ENCODE measurements at regions not wholly inside any gene's neighbourhood (a gene's known extent, or its start where the extent isn't known, plus 50 kb on each side); places are given as distances from the start of the nearest gene placed in this dataset.
"Not testable (repeated sequence)": the region's sequence is repeated elsewhere in the genome, so short reads cannot be mapped to it uniquely, and the experiment has no call there.

GRCh38 chr9:129547063-129547462, 73.8 kb downstream of the C9orf50 start:
- FAIRE-seq: no peak
- no peak for DNase-seq (ENCODE audit: low spot score)

- FAIRE-seq; DNase-seq (ENCODE audit: low spot score): not testable (repeated sequence)
Observed at GRCh38 chr9:129545876-129546275, 75.0 kb downstream of the C9orf50 start.

- DNase-seq (ENCODE audit: low spot score): no peak
- FAIRE-seq: no peak
Observed at GRCh38 chr9:129544761-129545160, 76.1 kb downstream of the C9orf50 start.

- DNase-seq (ENCODE audit: low spot score): no peak
- FAIRE-seq: no peak
Observed at GRCh38 chr9:129542741-129543140, 78.2 kb downstream of the C9orf50 start.

GRCh38 chr9:129541270-129541669, 79.6 kb downstream of the C9orf50 start:
- DNase-seq (ENCODE audit: low spot score): no peak
- FAIRE-seq: no peak

GRCh38 chr9:129539446-129539845, 81.5 kb downstream of the C9orf50 start:
- FAIRE-seq (no peak), DNase-seq (ENCODE audit: low spot score) (no peak)

GRCh38 chr9:129531860-129532402, 89.0 kb downstream of the C9orf50 start:
- DNase-seq (ENCODE audit: low spot score); FAIRE-seq: not testable (repeated sequence)

GRCh38 chr9:129527955-129528354, 92.9 kb downstream of the C9orf50 start:
- not testable (repeated sequence) for DNase-seq (ENCODE audit: low spot score); FAIRE-seq

- DNase-seq (ENCODE audit: low spot score): no peak
- no peak for FAIRE-seq
Observed at GRCh38 chr9:129525656-129526196, 95.2 kb downstream of the C9orf50 start.

- DNase-seq (ENCODE audit: low spot score) (no peak), FAIRE-seq (no peak)
Observed at GRCh38 chr9:129524582-129525270, 96.2 kb downstream of the C9orf50 start.

GRCh38 chr9:129523943-129524581, 96.8 kb downstream of the C9orf50 start:
- DNase-seq (ENCODE audit: low spot score) (no peak), FAIRE-seq (no peak)

- FAIRE-seq (no peak), DNase-seq (ENCODE audit: low spot score) (no peak)
Observed at GRCh38 chr9:129522351-129522750, 98.5 kb downstream of the C9orf50 start.

- DNase-seq (ENCODE audit: low spot score) (no peak), FAIRE-seq (no peak)
Observed at GRCh38 chr9:129520082-129520481, 100.8 kb downstream of the C9orf50 start.

GRCh38 chr9:129518074-129518473, 102.8 kb downstream of the C9orf50 start:
- FAIRE-seq: no peak
- DNase-seq (ENCODE audit: low spot score): no peak

GRCh38 chr9:129517006-129517405, 103.9 kb downstream of the C9orf50 start:
- no peak for FAIRE-seq
- DNase-seq (ENCODE audit: low spot score): no peak

- FAIRE-seq: no peak
- DNase-seq (ENCODE audit: low spot score): no peak
Observed at GRCh38 chr9:129514891-129515290, 106.0 kb downstream of the C9orf50 start.

GRCh38 chr9:129514497-129514867, 106.4 kb downstream of the C9orf50 start:
- FAIRE-seq: no peak

GRCh38 chr9:129513856-129514496, 106.9 kb downstream of the C9orf50 start:
- no peak for DNase-seq (ENCODE audit: low spot score)
- FAIRE-seq: no peak

More at GRCh38 chr9:129514497-129514867, 106.4 kb downstream of the C9orf50 start:
- no peak for DNase-seq (ENCODE audit: low spot score)

GRCh38 chr9:129513282-129513681, 107.6 kb downstream of the C9orf50 start:
- DNase-seq (ENCODE audit: low spot score): no peak
- no peak for FAIRE-seq

- DNase-seq (ENCODE audit: low spot score) (no peak), FAIRE-seq (no peak)
Observed at GRCh38 chr9:129511285-129511900, 109.5 kb downstream of the C9orf50 start.

- DNase-seq (ENCODE audit: low spot score) (peak; percentile 51), FAIRE-seq (no peak)
Observed at GRCh38 chr9:129509533-129509928, 111.4 kb downstream of the C9orf50 start.

All from urothelium cell line (cell line).